SK-N-SH (cell line): ENCODE measurements at regions not wholly inside any gene's neighbourhood (a gene's known extent, or its start where the extent isn't known, plus 50 kb on each side); places are given as distances from the start of the nearest gene placed in this dataset.

Experiments used
- CTCF ChIA-PET: fragments of 300-600, 350-600 bp; formaldehyde crosslinking; extraction: SDS; loops from one replicate; lab custom pipeline; 2021; lab: Yijun Ruan, JAX
- POLR2A ChIA-PET: fragments of 350-600 bp; sonication (Branson Sonifier 250); formaldehyde crosslinking; extraction: SDS; loops from one replicate; lab custom pipeline; 2020; ENCODE audit warnings: antibody characterized with exemption, inconsistent platforms; lab: Yijun Ruan, JAX
- DNase-seq: peaks from one replicate; pipeline ENCODE4 v3.0.0; 2012
- H2AFZ ChIP-seq: fragments of 200-600 bp; sonication (generic); 2 replicates; pipeline ENCODE4 v1.8.1; 2016; ENCODE audit warnings: antibody characterized with exemption, mild to moderate bottlenecking, low read depth
- H3F3A ChIP-seq: fragments of 200-600 bp; sonication (generic); replicated peaks from 2 replicates; pipeline ENCODE3; 2016; ENCODE audit warnings: antibody characterized with exemption, mild to moderate bottlenecking; ENCODE audit not compliant: insufficient read depth
- H3K27ac ChIP-seq, 2 experiments: fragments of 200-500 bp in 1 of 2; fragments of 200-600 bp in 1 of 2; sonication (Bioruptor generic) in 1 of 2; sonication (generic), shearing (Covaris generic) in 1 of 2; 2 replicates each; pipeline versions ENCODE4 v1.5.1 to v1.6.1; 2014 to 2016; ENCODE audit warnings: low read depth in 2 of 2, inconsistent platforms in 1 of 2, low read length in 1 of 2, mild to moderate bottlenecking in 1 of 2, mixed read lengths in 1 of 2
- H3K27me3 ChIP-seq: fragments of 200-600 bp; sonication (generic), shearing (Covaris generic); 2 replicates; pipeline ENCODE4 v1.6.1; 2016; ENCODE audit warnings: mixed run types; ENCODE audit not compliant: insufficient read depth
- H3K36me3 ChIP-seq, 2 experiments: fragments of 200-500 bp in 1 of 2; fragments of 200-600 bp in 1 of 2; sonication (Bioruptor generic) in 1 of 2; sonication (generic) in 1 of 2; replicated peaks in 1 of 2; 2 replicates each; pipeline versions ENCODE3 to v1.5.1; 2014 to 2016; ENCODE audit warnings: low read length in 1 of 2, mild to moderate bottlenecking in 1 of 2; ENCODE audit not compliant: insufficient read depth in 2 of 2, control insufficient read depth in 1 of 2
- H3K4me1 ChIP-seq, 2 experiments: fragments of 200-500 bp in 1 of 2; fragments of 200-600 bp in 1 of 2; sonication (Bioruptor generic) in 1 of 2; sonication (generic), shearing (Covaris generic) in 1 of 2; 2 replicates each; pipeline versions ENCODE4 v1.5.1 to v1.6.1; 2014 to 2016; ENCODE audit warnings: low read depth in 1 of 2, low read length in 1 of 2, mixed run types in 1 of 2; ENCODE audit not compliant: insufficient read depth in 2 of 2, control insufficient read depth in 1 of 2
- H3K4me2 ChIP-seq: fragments of 200-600 bp; sonication (generic), shearing (Covaris generic); 2 replicates; pipeline ENCODE4 v1.6.1; 2017; ENCODE audit warnings: mixed run types
- H3K4me3 ChIP-seq, 2 experiments: fragments of 200-500 bp in 1 of 2; fragments of 200-600 bp in 1 of 2; sonication (Bioruptor generic) in 1 of 2; sonication (generic), shearing (Covaris generic) in 1 of 2; 2 replicates each; pipeline versions ENCODE4 v1.5.1 to v1.8.1; 2014 to 2016; ENCODE audit warnings: low read depth in 2 of 2, inconsistent platforms in 1 of 2, low read length in 1 of 2, mild to moderate bottlenecking in 1 of 2, mixed read lengths in 1 of 2, moderate library complexity in 1 of 2
- H3K79me2 ChIP-seq: fragments of 200-600 bp; sonication (generic); 2 replicates; pipeline ENCODE4 v1.8.1; 2017; ENCODE audit warnings: mild to moderate bottlenecking; ENCODE audit not compliant: insufficient read depth
- H3K9ac ChIP-seq: fragments of 200-600 bp; sonication (generic); 2 replicates; pipeline ENCODE4 v1.6.1; 2017; ENCODE audit warnings: mixed run types
- H3K9me2 ChIP-seq: fragments of 200-600 bp; sonication (generic); 2 replicates; pipeline ENCODE4 v1.6.1; 2017; ENCODE audit warnings: mixed run types
- H3K9me3 ChIP-seq: fragments of 200-600 bp; sonication (generic); 2 replicates; pipeline ENCODE4 v1.6.1; 2017; ENCODE audit warnings: mixed run types, mild to moderate bottlenecking, moderate library complexity
- H4K20me1 ChIP-seq: fragments of 200-600 bp; sonication (generic); 2 replicates; pipeline ENCODE4 v1.6.1; 2017; ENCODE audit warnings: mild to moderate bottlenecking, mixed run types; ENCODE audit not compliant: insufficient read depth
- CTCF ChIP-seq: fragments of 200-600 bp; sonication (generic); IDR thresholded peaks from 2 replicates; pipeline ENCODE4 v1.6.1; 2017; ENCODE audit warnings: antibody characterized with exemption, mild to moderate bottlenecking, moderate library complexity
- EP300 ChIP-seq, 2 experiments: IDR thresholded peaks; 2 replicates each; pipeline versions ENCODE4 v1.4.0 to v1.6.1; 2012; ENCODE audit warnings: borderline replicate concordance in 1 of 2, low read depth in 1 of 2, low read length in 1 of 2
- EZH2phosphoT487 ChIP-seq: fragments of 200-600 bp; sonication (generic); IDR thresholded peaks from 2 replicates; pipeline ENCODE4 v1.6.1; 2017; ENCODE audit warnings: low read depth, mixed run types, mild to moderate bottlenecking, antibody characterized with exemption, moderate library complexity, borderline replicate concordance
- FOSL2 ChIP-seq: IDR thresholded peaks from 2 replicates; pipeline ENCODE4 v1.4.0; 2012; ENCODE audit warnings: low read depth, mild to moderate bottlenecking, moderate library complexity, borderline replicate concordance
- GATA2 ChIP-seq: sonication (generic); formaldehyde crosslinking; IDR thresholded peaks from 2 replicates; pipeline ENCODE4 v1.5.0; 2020; ENCODE audit warnings: mild to moderate bottlenecking, missing genetic modification reagents
- IRF3 ChIP-seq: fragments of 150-350 bp; IDR thresholded peaks from 2 replicates; pipeline ENCODE4 v1.6.1; 2016; ENCODE audit warnings: mild to moderate bottlenecking, low read depth, low read length
- JUND ChIP-seq: IDR thresholded peaks from 2 replicates; pipeline ENCODE4 v1.4.0; 2012
- MAX ChIP-seq: IDR thresholded peaks from 2 replicates; pipeline ENCODE4 v1.4.0; 2012; ENCODE audit warnings: low read depth
- MEF2A ChIP-seq: IDR thresholded peaks from 2 replicates; pipeline ENCODE4 v1.4.0; 2012; ENCODE audit warnings: low read depth, borderline replicate concordance
- REST ChIP-seq: IDR thresholded peaks from 2 replicates; pipeline ENCODE4 v1.6.1; 2012; ENCODE audit warnings: mild to moderate bottlenecking, low read depth, low read length, moderate library complexity
- RXRA ChIP-seq: IDR thresholded peaks from 2 replicates; pipeline ENCODE4 v1.4.0; 2012; ENCODE audit warnings: low read depth, mild to moderate bottlenecking, borderline replicate concordance
- SIN3A ChIP-seq: IDR thresholded peaks from 2 replicates; pipeline ENCODE4 v1.6.1; 2012; ENCODE audit warnings: low read depth, mild to moderate bottlenecking, low read length, moderate library complexity, borderline replicate concordance
- TEAD4 ChIP-seq: IDR thresholded peaks from 2 replicates; pipeline ENCODE4 v1.4.0; 2012; ENCODE audit warnings: mild to moderate bottlenecking, borderline replicate concordance; ENCODE audit not compliant: insufficient read depth
- USF2 ChIP-seq: fragments of 150-350 bp; IDR thresholded peaks from 2 replicates; pipeline ENCODE4 v1.6.1; 2017; ENCODE audit warnings: antibody characterized with exemption, low read length, low read depth, borderline replicate concordance
- WGBS: methylation state at CpG from one replicate; pipeline ENCODE4 v1.1.6; 2017; ENCODE audit warnings: low lambda C conversion rate; 5-methylcytosine and 5-hydroxymethylcytosine counted together

GRCh38 chr10:52455098-52455497, 141.0 kb downstream of the DKK1 start:
- Histone ChIP-seq H3K4me2 (no peak overlapping the region; the same call in 1 of the 2 replicates), H3K79me2 (no peaks in the 10 kb centered on the region), H4K20me1 (no peaks in the 10 kb centered on the region), H3K9me2 (no peaks in the 10 kb centered on the region), H2AFZ (no peak overlapping the region; the same call in none of the 2 replicates), H3K4me3 (no peak overlapping the region), H3K9ac (no peak overlapping the region)
- WGBS = 70% methylated on average over 3 of the region's 3 CpGs
- ChIA-PET POLR2A (no interaction called here), CTCF (no interaction called here)
- DNase-seq = no peak
- TF ChIP-seq EP300 (IDR thresholded peaks at IDR 0.05; ENCODE audit: borderline replicate concordance in 1 of 2, low read depth in 1 of 2, low read length in 1 of 2) (no peak), REST (no peak), USF2 (no peak), TEAD4 (no peak), MAX (no peak), MEF2A (no peak), JUND (no peak), SIN3A (no peak), GATA2 (CRISPR knock-in tag) (no peak), IRF3 (no peak), EZH2phosphoT487 (no peak), FOSL2 (no peak), RXRA (no peak), CTCF (no peak)
- TF ChIP-seq, all 33 proteins: peak for 0
- Histone ChIP-seq H3K27me3 (no peaks in the 10 kb centered on the region), H3F3A (peaks cover 8% of the 10 kb centered on the region), H3K4me1 (peaks cover 0 to 24% of the 10 kb centered on the region in 2 experiments; a peak in 2 of 4 replicates), H3K36me3 (no peaks in the 10 kb centered on the region), H3K27ac (no peak overlapping the region; a peak in 1 of 4 replicates), H3K9me3 (no peaks in the 10 kb centered on the region)
